HG03060 (cell line): ENCODE measurements at regions not wholly inside any gene's neighbourhood (a gene's known extent, or its start where the extent isn't known, plus 50 kb on each side); places are given as distances from the start of the nearest gene placed in this dataset.
"Not testable (repeated sequence)": the region's sequence is repeated elsewhere in the genome, so short reads cannot be mapped to it uniquely, and the experiment has no call there.

Experiments
- ATAC-seq: cut with Tn5 transposase; IDR thresholded peaks from one replicate; pipeline ENCODE4 v1.9.1; 2021; ENCODE audit warnings: low read depth, moderate number of reproducible peaks; ENCODE audit not compliant: unreplicated experiment

- no peak for ATAC-seq
Measured at GRCh38 chr3:147471741-147472140, 62.6 kb downstream of the ZIC1 start.

GRCh38 chr3:147472846-147473245 is 63.7 kb downstream of the ZIC1 start:
- ATAC-seq = no peak

- no peak for ATAC-seq
Measured at GRCh38 chr3:147483145-147483544, 74.0 kb downstream of the ZIC1 start.

- ATAC-seq = no peak
Measured at GRCh38 chr3:147483578-147483977, 74.4 kb downstream of the ZIC1 start.

- ATAC-seq = no peak
Measured at GRCh38 chr3:147493065-147493464, 83.9 kb downstream of the ZIC1 start.

GRCh38 chr3:147493666-147494065 is 84.5 kb downstream of the ZIC1 start:
- ATAC-seq = no peak

DNA sequence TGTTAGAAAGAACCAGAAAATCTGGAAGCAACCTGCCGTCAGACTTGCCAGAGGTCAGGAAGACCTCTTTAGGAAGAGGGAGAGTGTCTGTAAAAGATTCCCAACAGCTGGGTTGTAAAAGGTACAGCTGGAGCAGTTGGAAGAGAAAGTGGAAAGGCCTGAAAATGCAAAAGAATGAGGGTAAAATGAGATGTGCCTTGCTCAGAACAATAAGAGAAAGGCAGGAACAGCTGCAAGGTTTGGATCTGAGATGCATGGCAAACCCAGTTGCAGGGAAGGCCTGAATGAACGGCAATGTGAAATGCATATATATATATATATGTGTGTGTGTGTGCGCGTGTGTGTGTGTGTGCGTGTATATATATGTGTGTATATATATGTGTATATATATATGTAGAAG is 88.1 kb downstream of the ZIC1 start:
- ATAC-seq = no peak

- no peak for ATAC-seq
Measured at GRCh38 chr3:147507638-147508286, 98.6 kb downstream of the ZIC1 start.

DNA sequence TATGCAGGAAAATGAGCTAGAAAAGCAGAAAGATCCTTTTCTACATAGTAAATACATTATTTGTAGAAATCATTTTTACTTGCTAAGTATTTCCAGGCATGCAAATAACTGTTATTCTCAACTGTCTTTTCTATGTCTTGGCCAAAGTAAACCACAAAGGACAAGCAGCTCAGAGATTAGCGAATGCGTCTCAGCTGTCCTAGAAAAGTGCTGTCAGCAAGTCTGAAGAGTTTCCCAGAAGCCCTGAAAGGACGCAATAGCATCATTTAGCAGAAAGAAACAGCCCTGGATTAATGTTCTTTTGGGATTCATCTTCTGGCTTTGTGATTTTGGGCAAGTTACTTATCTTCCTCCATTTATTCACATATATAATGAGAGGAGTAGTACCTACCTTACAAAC is 100.3 kb downstream of the ZIC1 start:
- no peak for ATAC-seq

- no peak for ATAC-seq
Measured at GRCh38 chr3:147513785-147514184, 104.6 kb downstream of the ZIC1 start.

- no peak for ATAC-seq
Measured at GRCh38 chr3:147514366-147515160, 105.4 kb downstream of the ZIC1 start.

GRCh38 chr3:147518465-147518864 is 109.3 kb downstream of the ZIC1 start:
- peak; percentile 64 for ATAC-seq

DNA sequence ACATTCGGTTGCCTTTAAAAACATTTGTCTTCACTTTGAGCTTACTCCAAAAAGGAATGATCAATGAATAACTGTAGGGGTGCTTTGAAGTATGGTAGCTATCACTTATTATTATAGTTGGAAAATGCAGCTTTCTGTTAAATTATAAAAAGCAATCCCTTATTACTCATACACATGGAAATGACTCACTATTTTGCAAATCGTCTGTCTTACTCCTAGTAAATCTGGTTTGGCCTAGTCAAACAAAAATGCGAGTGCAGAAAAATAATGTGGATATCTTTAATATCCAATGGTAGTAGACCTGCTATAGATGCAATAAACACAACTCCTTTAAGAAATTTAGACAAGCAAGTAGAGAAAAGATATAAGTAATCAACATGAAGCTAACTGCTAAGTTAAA is 112.5 kb downstream of the ZIC1 start:
- ATAC-seq = no peak

GRCh38 chr3:147522780-147523179 is 113.6 kb downstream of the ZIC1 start:
- ATAC-seq = not testable (repeated sequence)

DNA sequence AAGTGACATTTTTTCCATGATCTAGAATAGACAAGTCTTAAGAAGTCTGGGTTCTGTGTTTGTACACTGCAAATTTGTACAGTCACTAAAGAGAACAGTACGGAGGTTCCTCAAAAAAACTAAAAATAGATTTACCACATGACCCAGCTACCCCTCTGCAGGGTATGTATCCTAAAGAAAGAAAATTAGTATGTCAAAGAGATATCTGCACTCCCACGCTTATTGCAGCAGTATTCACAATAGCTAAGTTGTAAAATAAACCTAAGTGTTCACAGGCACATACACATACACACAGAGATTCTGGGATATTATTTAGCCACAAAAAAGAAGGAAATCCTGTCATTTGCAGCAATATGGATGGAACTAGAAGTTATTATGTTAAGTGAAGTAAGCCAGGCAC is 120.4 kb downstream of the ZIC1 start:
- no peak for ATAC-seq

DNA sequence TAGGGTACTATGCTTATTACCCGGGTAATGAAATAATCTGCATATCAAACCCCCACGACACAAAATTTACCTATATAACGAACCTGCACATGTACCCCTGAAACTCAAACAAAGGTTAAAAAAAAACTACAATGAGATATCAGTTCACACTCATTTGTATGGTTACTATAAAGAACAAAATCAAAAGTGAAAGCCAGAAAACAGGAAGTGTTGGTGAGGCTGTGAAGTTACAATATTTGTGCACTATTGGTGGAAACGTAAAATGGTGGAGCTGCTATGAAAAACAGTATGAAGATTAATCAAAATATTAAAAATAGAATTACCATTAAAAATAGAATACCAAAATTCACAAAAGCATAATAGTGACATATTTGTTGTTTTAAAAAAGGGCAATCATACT is 128.9 kb downstream of the ZIC1 start:
- peak; percentile 85 for ATAC-seq

DNA sequence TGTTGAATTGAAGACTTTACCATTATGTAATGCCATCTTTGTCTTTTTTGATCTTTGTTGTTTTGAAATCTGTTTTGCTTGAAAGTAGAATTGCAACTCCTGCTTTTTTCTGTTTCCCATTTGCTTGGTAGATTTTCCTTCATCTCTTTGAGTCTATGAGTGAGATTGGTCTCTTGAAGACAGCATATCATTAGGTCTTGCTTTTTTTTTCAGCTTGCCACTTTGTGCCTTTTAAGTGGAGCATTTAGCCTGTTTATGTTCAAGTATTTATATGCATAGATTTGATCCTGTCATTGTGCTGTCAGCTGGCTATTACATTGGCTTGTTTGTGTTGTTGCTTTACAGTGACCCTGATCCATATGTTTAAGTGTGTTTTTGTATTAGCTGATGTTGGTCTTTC is 131.8 kb downstream of the ZIC1 start:
- ATAC-seq = no peak

DNA sequence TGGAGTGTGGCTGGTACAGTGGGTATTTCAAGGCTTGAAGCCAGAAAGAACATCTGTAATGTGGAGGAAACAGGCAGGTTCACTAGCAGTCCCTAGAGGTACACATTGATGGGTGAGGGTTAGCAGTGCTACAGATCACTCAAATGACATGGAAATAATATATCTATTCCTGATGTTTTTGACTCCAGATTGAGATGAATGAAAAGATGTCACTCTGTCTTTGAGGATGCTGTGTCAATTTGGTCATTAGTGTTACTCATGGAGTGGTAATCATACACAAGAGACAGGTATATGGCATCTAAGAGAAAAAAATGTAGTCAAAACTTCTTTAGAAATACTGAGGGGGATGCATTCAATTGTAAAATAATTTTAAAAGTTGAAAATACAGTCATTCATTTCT is 135.1 kb downstream of the ZIC1 start:
- no peak for ATAC-seq

GRCh38 chr3:147551491-147551890 is 142.3 kb downstream of the ZIC1 start:
- ATAC-seq = no peak

DNA sequence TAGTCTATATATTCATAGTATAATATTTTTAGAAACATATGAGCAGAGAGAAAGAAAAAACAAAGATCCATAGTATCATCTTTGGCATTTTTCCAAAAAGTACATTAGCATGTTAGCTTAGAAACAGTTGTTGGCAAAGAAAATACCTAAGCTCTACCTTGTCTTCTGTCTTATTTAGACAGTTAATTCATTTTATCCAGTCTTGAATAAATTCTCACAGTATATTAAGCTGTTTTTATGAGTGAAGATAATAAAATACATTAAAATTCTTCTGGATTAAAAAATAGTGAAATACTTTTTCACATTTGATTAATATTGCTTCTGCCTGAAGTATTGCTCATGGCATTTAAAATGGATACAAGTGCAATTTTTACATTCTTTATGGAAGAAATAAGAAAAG is 145.2 kb downstream of the ZIC1 start:
- no peak for ATAC-seq

DNA sequence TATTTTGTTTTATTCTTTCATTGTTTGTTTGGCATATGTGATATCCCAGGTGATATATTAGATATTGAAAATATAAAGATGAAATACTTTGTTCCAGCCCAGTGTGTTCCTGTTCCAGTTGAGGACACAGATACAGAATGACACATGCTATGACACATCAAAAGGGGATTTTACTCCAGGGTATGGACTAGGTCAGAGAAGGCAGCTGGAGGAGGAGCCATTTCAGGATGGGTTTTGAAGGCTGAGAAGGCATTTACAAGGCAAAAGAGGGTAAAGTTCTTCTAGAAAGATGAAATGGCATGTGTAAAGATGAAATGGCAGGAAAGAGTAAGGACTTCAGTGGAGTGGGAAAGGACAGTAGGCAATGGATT is 163.8 kb downstream of the ZIC1 start:
- no peak for ATAC-seq

DNA sequence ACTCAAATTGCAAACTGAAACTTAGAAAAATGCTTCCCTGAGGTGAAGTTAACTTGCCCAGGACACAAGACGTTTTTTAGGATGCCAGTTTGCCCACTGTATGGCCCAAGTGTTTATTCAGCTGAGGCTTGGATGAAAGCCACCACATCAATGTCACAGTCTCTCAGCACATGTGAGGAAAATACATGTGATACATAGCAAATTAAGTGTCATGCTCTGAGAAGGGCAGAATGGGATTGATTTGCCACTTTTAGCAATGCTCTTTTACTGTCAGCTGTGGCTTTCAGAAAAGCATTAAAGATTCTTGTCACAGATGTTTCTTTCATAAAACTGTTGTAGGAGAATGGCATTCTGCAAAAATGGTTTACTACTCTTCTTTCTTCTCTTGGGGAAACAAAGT is 165.5 kb downstream of the ZIC1 start:
- no peak for ATAC-seq
